ENCODE measurements at regions not wholly inside any gene's neighbourhood (a gene's known extent, or its start where the extent isn't known, plus 50 kb on each side); places are given as distances from the start of the nearest gene placed in this dataset.
"Not testable (repeated sequence)": the region's sequence is repeated elsewhere in the genome, so short reads cannot be mapped to it uniquely, and the experiment has no call there.

DNA sequence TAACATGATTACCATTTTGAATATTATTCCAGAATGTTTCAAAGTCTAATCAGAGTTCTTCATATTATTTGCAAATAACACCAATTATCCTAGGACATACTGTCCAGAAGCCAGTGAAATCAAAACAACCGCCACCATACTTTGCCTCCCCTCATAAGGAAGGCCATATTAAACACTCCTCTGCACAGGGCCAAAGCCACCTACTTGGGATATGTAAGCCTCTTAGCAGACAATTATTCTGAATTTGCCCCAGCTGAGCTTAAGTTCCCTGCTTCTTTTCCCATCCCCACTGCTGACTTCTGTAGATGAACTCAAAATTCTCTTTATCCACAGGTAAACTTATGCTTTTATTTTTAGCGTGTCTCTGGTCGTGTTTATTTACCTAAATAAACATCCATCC lies 374.0 kb downstream of the KIF2B start:
- intact Hi-C loops (cut with micrococcal nuclease), result no loop called here
- 89% methylated on average over 1 of the region's 3 CpGs for WGBS (ENCODE audit: insufficient coverage)
- no peak for TF ChIP-seq EZH2 (IDR thresholded peaks at IDR 0.05; ENCODE audit: borderline replicate concordance, insufficient read depth, low read depth, low read length, poor library complexity, severe bottlenecking)
- TF ChIP-seq, protein P1, sequence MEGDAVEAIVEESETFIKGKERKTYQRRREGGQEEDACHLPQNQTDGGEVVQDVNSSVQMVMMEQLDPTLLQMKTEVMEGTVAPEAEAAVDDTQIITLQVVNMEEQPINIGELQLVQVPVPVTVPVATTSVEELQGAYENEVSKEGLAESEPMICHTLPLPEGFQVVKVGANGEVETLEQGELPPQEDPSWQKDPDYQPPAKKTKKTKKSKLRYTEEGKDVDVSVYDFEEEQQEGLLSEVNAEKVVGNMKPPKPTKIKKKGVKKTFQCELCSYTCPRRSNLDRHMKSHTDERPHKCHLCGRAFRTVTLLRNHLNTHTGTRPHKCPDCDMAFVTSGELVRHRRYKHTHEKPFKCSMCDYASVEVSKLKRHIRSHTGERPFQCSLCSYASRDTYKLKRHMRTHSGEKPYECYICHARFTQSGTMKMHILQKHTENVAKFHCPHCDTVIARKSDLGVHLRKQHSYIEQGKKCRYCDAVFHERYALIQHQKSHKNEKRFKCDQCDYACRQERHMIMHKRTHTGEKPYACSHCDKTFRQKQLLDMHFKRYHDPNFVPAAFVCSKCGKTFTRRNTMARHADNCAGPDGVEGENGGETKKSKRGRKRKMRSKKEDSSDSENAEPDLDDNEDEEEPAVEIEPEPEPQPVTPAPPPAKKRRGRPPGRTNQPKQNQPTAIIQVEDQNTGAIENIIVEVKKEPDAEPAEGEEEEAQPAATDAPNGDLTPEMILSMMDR (IDR thresholded peaks at IDR 0.05), result no peak
- DNase-seq (no peak), ATAC-seq (ENCODE audit: low read depth) (no peak)
- Histone ChIP-seq H3K36me3 (replicated peaks in 1 of 2; ENCODE audit: control extremely low read depth in 1 of 2, control insufficient read depth in 1 of 2, extremely low read depth in 1 of 2, insufficient read depth in 2 of 2, low read length in 1 of 2) (no peaks in the 10 kb centered on the region), H3K79me2 (ENCODE audit: control insufficient read depth, insufficient read depth, low read length) (no peaks in the 10 kb centered on the region), H3K4me1 (ENCODE audit: control insufficient read depth in 2 of 2, insufficient read depth in 2 of 2, low read length in 2 of 2) (no peaks in the 10 kb centered on the region), H3K4me3 (ENCODE audit: control extremely low read depth in 1 of 5, extremely low read depth in 1 of 5, insufficient read depth in 1 of 5, low read depth in 2 of 5, low read length in 4 of 5) (no peak overlapping the region), H3K4me2 (replicated peaks; ENCODE audit: low read depth, low read length, poor library complexity, severe bottlenecking) (no peak overlapping the region), H3K9me3 (ENCODE audit: control extremely low read depth in 1 of 3, control insufficient read depth in 2 of 3, insufficient read depth in 1 of 3, low read length in 2 of 3) (peaks cover 0 to 3% (median 2%) of the 10 kb centered on the region in 3 donors), H2AFZ (ENCODE audit: insufficient read depth, low read depth, low read length, poor library complexity, severe bottlenecking) (no peak overlapping the region), H3K9ac (ENCODE audit: low read length) (no peak overlapping the region), H4K20me1 (ENCODE audit: control insufficient read depth, insufficient read depth, low read length, poor library complexity, severe bottlenecking) (no peaks in the 10 kb centered on the region), H3K27me3 (replicated peaks in 1 of 4; ENCODE audit: control extremely low read depth in 1 of 4, control insufficient read depth in 3 of 4, insufficient read depth in 4 of 4, low read length in 3 of 4) (no peaks in the 10 kb centered on the region), H3K27ac (ENCODE audit: low read length in 2 of 2) (no peak overlapping the region)
- ChIA-PET CTCF (no interaction called here), POLR2A (no interaction called here)
- no peaks in the 10 kb centered on the region for H3K4me1 Mint-ChIP-seq
- no peaks in the 10 kb centered on the region for H3K9me3 Mint-ChIP-seq (ENCODE audit: insufficient read depth)
- no peaks in the 10 kb centered on the region for H3K27me3 Mint-ChIP-seq
- no peak overlapping the region for H3K27ac Mint-ChIP-seq
- no peak overlapping the region for H3K4me3 Mint-ChIP-seq

DNA sequence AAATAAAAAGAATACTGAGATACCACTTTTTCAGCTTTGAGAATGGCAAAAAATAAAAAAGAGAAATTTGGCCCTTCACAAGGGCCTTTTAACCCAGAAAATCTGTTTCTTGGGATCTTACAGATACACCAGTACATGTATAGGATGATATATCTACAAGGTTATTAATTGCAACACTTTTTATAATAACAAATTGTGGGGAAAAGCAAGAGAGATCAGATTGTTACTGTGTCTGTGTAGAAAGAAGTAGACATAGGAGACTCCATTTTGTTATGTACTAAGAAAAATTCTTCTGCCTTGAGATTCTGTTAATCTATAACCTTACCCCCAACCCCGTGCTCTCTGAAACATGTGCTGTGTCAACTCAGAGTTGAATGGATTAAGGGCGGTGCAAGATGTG lies 378.7 kb downstream of the KIF2B start:
- H3K9ac ChIP-seq (ENCODE audit: low read length); DNase-seq; H3K27me3 ChIP-seq (replicated peaks in 1 of 4; ENCODE audit: control extremely low read depth in 1 of 4, control insufficient read depth in 3 of 4, insufficient read depth in 4 of 4, low read length in 3 of 4); H3K4me2 ChIP-seq (replicated peaks; ENCODE audit: low read depth, low read length, poor library complexity, severe bottlenecking); H2AFZ ChIP-seq (ENCODE audit: insufficient read depth, low read depth, low read length, poor library complexity, severe bottlenecking); ATAC-seq (ENCODE audit: low read depth); POLR2A ChIA-PET; intact Hi-C loops (cut with micrococcal nuclease); H3K4me3 Mint-ChIP-seq; H3K27ac Mint-ChIP-seq; H3K79me2 ChIP-seq (ENCODE audit: control insufficient read depth, insufficient read depth, low read length); H3K27me3 Mint-ChIP-seq; H3K9me3 ChIP-seq (ENCODE audit: control extremely low read depth in 1 of 3, control insufficient read depth in 2 of 3, insufficient read depth in 1 of 3, low read length in 2 of 3); H3K4me1 ChIP-seq (ENCODE audit: control insufficient read depth in 2 of 2, insufficient read depth in 2 of 2, low read length in 2 of 2); H3K27ac ChIP-seq (ENCODE audit: low read length in 2 of 2); H3K4me3 ChIP-seq (ENCODE audit: control extremely low read depth in 1 of 5, extremely low read depth in 1 of 5, insufficient read depth in 1 of 5, low read depth in 2 of 5, low read length in 4 of 5); H3K36me3 ChIP-seq (replicated peaks in 1 of 2; ENCODE audit: control extremely low read depth in 1 of 2, control insufficient read depth in 1 of 2, extremely low read depth in 1 of 2, insufficient read depth in 2 of 2, low read length in 1 of 2); H3K4me1 Mint-ChIP-seq; H4K20me1 ChIP-seq (ENCODE audit: control insufficient read depth, insufficient read depth, low read length, poor library complexity, severe bottlenecking); CTCF ChIA-PET; H3K9me3 Mint-ChIP-seq (ENCODE audit: insufficient read depth): not testable (repeated sequence)
- WGBS (ENCODE audit: insufficient coverage), result no CpG with 5 or more reads among the region's 2 CpGs
